Caco-2 (cell line): ENCODE measurements at regions not wholly inside any gene's neighbourhood (a gene's known extent, or its start where the extent isn't known, plus 50 kb on each side); places are given as distances from the start of the nearest gene placed in this dataset.
A peak's percentile ranks its signal among the peaks of the same experiment; 100 is the strongest.

Experiments
- BruUV-seq: library from RNA; stranded (reverse); fragments of 400-500 nt; replicated peaks from 2 replicates; lab custom pipeline; 2021; lab: Mats Ljungman, UMichigan
- CTCF ChIA-PET: fragments of 300-600 bp; sonication (Branson Sonifier 250); formaldehyde crosslinking; loops from one replicate; lab custom pipeline; 2022; ENCODE audit warnings: antibody characterized with exemption; lab: Charles Lee
- POLR2A ChIA-PET: fragments of 300-600 bp; sonication (Branson Sonifier 250); formaldehyde crosslinking; loops from one replicate; lab custom pipeline; 2022; ENCODE audit warnings: antibody characterized with exemption; lab: Charles Lee
- DNase-seq, 2 experiments: peaks; one replicate each; pipeline versions ENCODE4 v3.0.0 to v3.0.0-alpha.2; 2020 to 2022
- H3K27me3 ChIP-seq: replicated peaks from 2 replicates; pipeline ENCODE4 v1.6.0; 2011; ENCODE audit warnings: low read length; ENCODE audit not compliant: control insufficient read depth, insufficient read depth
- H3K36me3 ChIP-seq: 2 replicates; pipeline ENCODE4 v1.5.1; 2011; ENCODE audit warnings: low read length; ENCODE audit not compliant: control insufficient read depth, insufficient read depth
- H3K4me1 ChIP-seq: fragments of 250-450 bp; sonication (Bioruptor Pico); 2 replicates; pipeline ENCODE4 v1.5.1; 2020; ENCODE audit warnings: mild to moderate bottlenecking
- H3K4me3 ChIP-seq: 2 replicates; pipeline ENCODE4 v1.5.1; 2011; ENCODE audit warnings: low read depth, mild to moderate bottlenecking, control low read depth, low read length
- H3K9me3 ChIP-seq: fragments of 250-450 bp; sonication (Bioruptor Pico); 2 replicates; pipeline ENCODE4 v1.5.1; 2020; ENCODE audit warnings: mild to moderate bottlenecking, moderate library complexity
- H3K27ac Mint-ChIP-seq: one replicate; pipeline ENCODE4 v1.8.0; 2022; ENCODE audit warnings: mixed read lengths; ENCODE audit not compliant: unreplicated experiment
- H3K27me3 Mint-ChIP-seq: one replicate; pipeline ENCODE4 v1.8.0; 2022; ENCODE audit warnings: mixed read lengths; ENCODE audit not compliant: insufficient read depth, unreplicated experiment
- H3K36me3 Mint-ChIP-seq: one replicate; pipeline ENCODE4 v1.8.0; 2022; ENCODE audit warnings: mild to moderate bottlenecking, mixed read lengths; ENCODE audit not compliant: insufficient read depth, unreplicated experiment
- H3K4me1 Mint-ChIP-seq: one replicate; pipeline ENCODE4 v1.8.0; 2022; ENCODE audit warnings: low read depth, mixed read lengths; ENCODE audit not compliant: unreplicated experiment
- H3K4me3 Mint-ChIP-seq: one replicate; pipeline ENCODE4 v1.8.0; 2022; ENCODE audit warnings: mild to moderate bottlenecking, moderate library complexity, mixed read lengths; ENCODE audit not compliant: unreplicated experiment
- H3K9me3 Mint-ChIP-seq: one replicate; pipeline ENCODE4 v1.8.0; 2022; ENCODE audit warnings: mixed read lengths; ENCODE audit not compliant: unreplicated experiment
- CTCF ChIP-seq, 2 experiments: fragments of 200-600 bp in 1 of 2; IDR thresholded peaks; 1 replicate in 1 of 2; 2 replicates in 1 of 2; pipeline versions ENCODE4 v1.5.1 to v1.8.0; 2011 to 2022; ENCODE audit warnings: antibody characterized with exemption in 1 of 2, control low read depth in 1 of 2, inconsistent platforms in 1 of 2, low read depth in 1 of 2, low read length in 1 of 2, mild to moderate bottlenecking in 1 of 2, moderate library complexity in 1 of 2; ENCODE audit not compliant: insufficient read depth in 1 of 2, severe bottlenecking in 1 of 2, unreplicated experiment in 1 of 2
- intact Hi-C: fragments of 100-400 bp; cut with micrococcal nuclease; formaldehyde crosslinking; loops from one replicate; pipeline ENCODE4 v1.10.0; 2022; ENCODE audit not compliant: unreplicated experiment

DNA sequence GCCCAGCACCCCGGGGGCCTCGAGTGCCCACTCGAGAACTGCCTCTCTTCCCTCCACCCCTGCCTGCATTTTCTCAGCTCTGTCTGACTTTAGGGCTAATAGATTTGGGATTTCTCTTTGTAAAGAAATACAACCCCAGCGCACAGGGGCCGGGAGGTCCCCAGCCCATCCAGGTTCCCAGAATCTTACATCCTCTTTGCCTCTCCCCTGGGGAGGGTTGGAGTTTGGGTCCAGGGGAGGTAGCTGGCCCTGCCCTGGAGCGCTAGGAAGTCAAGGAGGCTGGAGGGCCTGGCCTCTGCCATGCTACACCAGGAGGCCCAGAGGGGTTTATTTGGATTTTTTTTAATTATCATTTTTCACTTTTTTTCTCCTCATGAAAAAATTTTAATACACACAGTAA, 65.7 kb upstream of the LMO1 start:
- POLR2A ChIA-PET: no interaction called here
- Histone ChIP-seq H3K4me1 (no peaks in the 10 kb centered on the region), H3K36me3 (no peaks in the 10 kb centered on the region), H3K4me3 (no peak overlapping the region), H3K9me3 (no peaks in the 10 kb centered on the region), H3K27me3 (no peaks in the 10 kb centered on the region)
- intact Hi-C loops: loop anchor here (2.0 kb wide), 1 partner anchor 237 kb away; no protein-coding TSS in a partner anchor
- H3K4me1 Mint-ChIP-seq: no peaks in the 10 kb centered on the region
- no peaks in the 10 kb centered on the region for H3K9me3 Mint-ChIP-seq
- CTCF ChIA-PET: no interaction called here
- H3K4me3 Mint-ChIP-seq: no peak overlapping the region
- TF ChIP-seq CTCF (IDR thresholded peaks at IDR 0.05; ENCODE audit: insufficient read depth in 1 of 2, low read depth in 1 of 2, low read length in 1 of 2, severe bottlenecking in 1 of 2, unreplicated experiment in 1 of 2): no peak
- no peak overlapping the region for H3K27ac Mint-ChIP-seq
- H3K27me3 Mint-ChIP-seq: peaks cover 3% of the 10 kb centered on the region
- peaks cover 2% of the 10 kb centered on the region for H3K36me3 Mint-ChIP-seq
- no TSS peak for BruUV-seq
- DNase-seq: no peak

DNA sequence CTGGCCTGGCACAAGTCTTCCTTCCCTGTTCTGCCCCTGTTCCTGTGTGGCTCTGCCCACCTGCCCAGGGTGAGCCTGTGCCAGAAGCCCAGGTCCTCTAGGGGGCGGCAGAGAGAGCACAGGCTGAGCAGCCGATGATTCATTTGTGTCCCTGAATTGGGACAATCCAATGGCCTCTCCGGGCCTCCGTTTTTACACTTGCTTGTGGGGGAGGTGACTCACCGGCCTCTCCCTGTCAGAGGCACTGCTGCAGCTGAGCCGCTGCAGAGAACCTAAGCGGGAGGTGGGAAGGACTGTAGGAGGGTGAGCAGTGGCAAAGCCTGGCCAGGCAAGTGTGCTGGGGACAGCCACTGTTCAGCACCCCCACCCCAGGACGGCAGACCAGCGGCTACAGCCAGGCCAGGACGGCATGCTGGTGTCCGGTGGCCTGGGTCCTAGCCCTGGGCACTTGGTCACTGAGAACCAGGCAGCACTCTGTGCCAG, 65.2 kb upstream of the LMO1 start:
- intact Hi-C loops: loop anchor here (2.0 kb wide), 1 partner anchor 238 kb away; no protein-coding TSS in a partner anchor
- H3K27ac Mint-ChIP-seq: no peak overlapping the region
- no peaks in the 10 kb centered on the region for H3K36me3 Mint-ChIP-seq
- peak overlapping the region; percentile 45 for H3K4me3 Mint-ChIP-seq
- no peaks in the 10 kb centered on the region for H3K9me3 ChIP-seq
- no peaks in the 10 kb centered on the region for H3K36me3 ChIP-seq
- H3K9me3 Mint-ChIP-seq: no peaks in the 10 kb centered on the region
- POLR2A ChIA-PET: no interaction called here
- no peak overlapping the region for H3K4me3 ChIP-seq
- H3K4me1 ChIP-seq: no peaks in the 10 kb centered on the region
- H3K4me1 Mint-ChIP-seq: no peaks in the 10 kb centered on the region
- peaks cover 3% of the 10 kb centered on the region for H3K27me3 Mint-ChIP-seq
- CTCF ChIA-PET: no interaction called here
- no peaks in the 10 kb centered on the region for H3K27me3 ChIP-seq
- DNase-seq: peak; percentile 83 to 87
- peak; percentile 73 to 87 for TF ChIP-seq CTCF (IDR thresholded peaks at IDR 0.05; ENCODE audit: insufficient read depth in 1 of 2, low read depth in 1 of 2, low read length in 1 of 2, severe bottlenecking in 1 of 2, unreplicated experiment in 1 of 2)
- no TSS peak for BruUV-seq

DNA sequence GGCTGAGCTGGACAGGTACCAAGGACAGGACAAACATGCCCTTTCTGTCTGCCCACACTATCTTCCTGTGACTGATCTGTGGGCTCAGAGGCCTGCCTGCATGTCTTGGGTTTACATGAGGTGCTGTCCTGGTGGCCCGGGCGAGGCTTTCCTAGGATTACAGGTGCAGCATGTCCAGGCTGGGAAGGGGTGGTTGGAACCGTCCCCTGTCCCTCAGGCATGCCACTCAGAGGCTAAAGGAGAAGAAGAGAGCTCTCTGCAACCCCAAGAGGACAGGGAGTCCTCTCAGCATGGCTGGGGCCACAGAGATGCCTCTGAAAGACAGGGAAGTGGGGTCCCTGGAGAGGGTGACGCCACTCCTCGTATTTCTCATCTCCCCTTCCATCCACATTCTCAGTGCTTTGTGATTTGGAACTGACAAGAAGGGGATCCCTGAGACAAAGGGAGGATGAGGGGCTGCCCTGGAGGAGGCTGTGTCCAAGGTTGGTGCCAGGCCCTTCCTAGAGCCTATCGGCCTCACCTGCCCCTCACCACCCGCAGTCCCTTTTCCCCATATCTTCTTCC, 64.6 kb upstream of the LMO1 start:
- no peaks in the 10 kb centered on the region for H3K9me3 ChIP-seq
- POLR2A ChIA-PET: no interaction called here
- H3K4me1 ChIP-seq: no peaks in the 10 kb centered on the region
- Mint-ChIP-seq H3K4me1 (no peaks in the 10 kb centered on the region), H3K9me3 (no peaks in the 10 kb centered on the region), H3K27me3 (peaks cover 3% of the 10 kb centered on the region), H3K36me3 (no peaks in the 10 kb centered on the region), H3K4me3 (no peak overlapping the region), H3K27ac (no peak overlapping the region)
- H3K36me3 ChIP-seq: no peaks in the 10 kb centered on the region
- H3K4me3 ChIP-seq: no peak overlapping the region
- no peak for DNase-seq
- TF ChIP-seq CTCF (IDR thresholded peaks at IDR 0.05; ENCODE audit: insufficient read depth in 1 of 2, low read depth in 1 of 2, low read length in 1 of 2, severe bottlenecking in 1 of 2, unreplicated experiment in 1 of 2): no peak
- H3K27me3 ChIP-seq: no peaks in the 10 kb centered on the region
- no TSS peak for BruUV-seq
- CTCF ChIA-PET: interaction anchor here (0.9 kb wide), 1 partner anchor 238 kb away, joined by 3 read pairs; no protein-coding TSS in a partner anchor
- intact Hi-C loops: loop anchor here (2.0 kb wide), 1 partner anchor 238 kb away; no protein-coding TSS in a partner anchor
